Keratinocyte (primary cell): ENCODE measurements at regions not wholly inside any gene's neighbourhood (a gene's known extent, or its start where the extent isn't known, plus 50 kb on each side); places are given as distances from the start of the nearest gene placed in this dataset.

Experiments
- EZH2 ChIP-seq: IDR thresholded peaks from one replicate; pipeline ENCODE4 v1.6.1; 2012; ENCODE audit warnings: inconsistent platforms, mild to moderate bottlenecking, low read length, moderate library complexity
- TF ChIP-seq, protein P1 (sequence below), 3 experiments: IDR thresholded peaks in 1 of 3; conservative IDR thresholded peaks in 1 of 3; optimal IDR thresholded peaks in 1 of 3; 2 replicates in 2 of 3; 3 replicates in 1 of 3; pipeline versions ENCODE3 to v1.5.1; 2011; ENCODE audit warnings: low read length in 3 of 3, mild to moderate bottlenecking in 3 of 3, moderate library complexity in 2 of 3, control low read depth in 1 of 3, inconsistent platforms in 1 of 3; ENCODE audit not compliant: insufficient read depth in 2 of 3; ENCODE audit errors: extremely low read depth in 1 of 3

- TF ChIP-seq, protein P1, sequence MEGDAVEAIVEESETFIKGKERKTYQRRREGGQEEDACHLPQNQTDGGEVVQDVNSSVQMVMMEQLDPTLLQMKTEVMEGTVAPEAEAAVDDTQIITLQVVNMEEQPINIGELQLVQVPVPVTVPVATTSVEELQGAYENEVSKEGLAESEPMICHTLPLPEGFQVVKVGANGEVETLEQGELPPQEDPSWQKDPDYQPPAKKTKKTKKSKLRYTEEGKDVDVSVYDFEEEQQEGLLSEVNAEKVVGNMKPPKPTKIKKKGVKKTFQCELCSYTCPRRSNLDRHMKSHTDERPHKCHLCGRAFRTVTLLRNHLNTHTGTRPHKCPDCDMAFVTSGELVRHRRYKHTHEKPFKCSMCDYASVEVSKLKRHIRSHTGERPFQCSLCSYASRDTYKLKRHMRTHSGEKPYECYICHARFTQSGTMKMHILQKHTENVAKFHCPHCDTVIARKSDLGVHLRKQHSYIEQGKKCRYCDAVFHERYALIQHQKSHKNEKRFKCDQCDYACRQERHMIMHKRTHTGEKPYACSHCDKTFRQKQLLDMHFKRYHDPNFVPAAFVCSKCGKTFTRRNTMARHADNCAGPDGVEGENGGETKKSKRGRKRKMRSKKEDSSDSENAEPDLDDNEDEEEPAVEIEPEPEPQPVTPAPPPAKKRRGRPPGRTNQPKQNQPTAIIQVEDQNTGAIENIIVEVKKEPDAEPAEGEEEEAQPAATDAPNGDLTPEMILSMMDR (optimal IDR thresholded peaks at IDR 0.05 in 1 of 3, IDR thresholded peaks at IDR 0.05 in 1 of 3, conservative IDR thresholded peaks at IDR 0.05 in 1 of 3; ENCODE audit: extremely low read depth in 1 of 3, insufficient read depth in 2 of 3, low read length in 3 of 3), result no peak
- TF ChIP-seq EZH2, result no peak
These were observed 509.0 kb downstream of the BUD13 start for GRCh38 chr11:116263770-116264169.
